GM06990 (cell line): ENCODE measurements at regions not wholly inside any gene's neighbourhood (a gene's known extent, or its start where the extent isn't known, plus 50 kb on each side); places are given as distances from the start of the nearest gene placed in this dataset.

Source experiments
- DNase-seq: peaks from one replicate; pipeline ENCODE4 v3.0.0-alpha.2; 2011; ENCODE audit not compliant: insufficient read length; ENCODE audit errors: extremely low read depth
- H3K27me3 ChIP-seq: replicated peaks from 2 replicates; pipeline ENCODE4 v1.6.0; 2011; ENCODE audit warnings: low read length; ENCODE audit not compliant: control insufficient read depth, insufficient read depth
- H3K36me3 ChIP-seq: 2 replicates; pipeline ENCODE4 v1.5.1; 2011; ENCODE audit warnings: low read length; ENCODE audit not compliant: control insufficient read depth, insufficient read depth
- H3K4me3 ChIP-seq: replicated peaks from 2 replicates; pipeline ENCODE4 v1.5.1; 2011; ENCODE audit warnings: low read depth, mild to moderate bottlenecking, control low read depth, low read length
- CTCF ChIP-seq: IDR thresholded peaks from 2 replicates; pipeline ENCODE4 v1.5.1; 2011; ENCODE audit warnings: low read length, control low read depth, mild to moderate bottlenecking, inconsistent platforms; ENCODE audit not compliant: insufficient read depth, poor library complexity, severe bottlenecking

DNA sequence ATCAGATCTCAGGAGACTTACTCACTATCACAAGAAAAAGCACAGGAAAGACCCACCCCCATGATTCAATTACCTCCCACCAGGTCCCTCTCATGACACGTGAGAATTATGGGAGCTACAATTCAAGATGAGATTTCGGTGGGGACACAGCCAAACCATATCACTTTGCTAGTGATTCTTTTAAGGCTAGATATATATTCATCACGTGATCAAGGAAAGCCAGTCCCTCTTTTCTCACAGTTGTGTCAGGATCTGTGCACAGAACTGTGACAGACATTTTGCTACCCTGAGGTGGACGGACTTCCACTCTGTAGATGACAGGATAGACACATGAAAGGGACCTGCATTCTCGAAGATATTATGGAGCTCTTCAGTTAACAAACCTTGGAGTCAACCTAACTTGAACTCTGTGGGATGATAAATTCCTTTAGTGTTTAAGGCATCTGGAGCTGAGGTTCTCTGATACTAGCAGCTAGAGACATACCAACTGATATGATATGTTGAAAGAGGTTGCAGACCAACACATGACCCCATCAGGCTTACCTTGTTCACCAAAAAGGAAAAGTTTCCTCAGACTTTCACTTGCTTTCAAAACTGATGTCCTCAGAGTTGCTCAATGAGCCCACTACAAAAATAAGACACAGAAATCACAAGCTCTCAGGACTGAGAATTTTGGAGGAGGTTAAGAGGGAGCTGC is 66.3 kb upstream of the SCG2 start:
- no peak overlapping the region for H3K4me3 ChIP-seq
- DNase-seq: no peak
- no peak for TF ChIP-seq CTCF
- no peaks in the 10 kb centered on the region for H3K27me3 ChIP-seq
- no peaks in the 10 kb centered on the region for H3K36me3 ChIP-seq

DNA sequence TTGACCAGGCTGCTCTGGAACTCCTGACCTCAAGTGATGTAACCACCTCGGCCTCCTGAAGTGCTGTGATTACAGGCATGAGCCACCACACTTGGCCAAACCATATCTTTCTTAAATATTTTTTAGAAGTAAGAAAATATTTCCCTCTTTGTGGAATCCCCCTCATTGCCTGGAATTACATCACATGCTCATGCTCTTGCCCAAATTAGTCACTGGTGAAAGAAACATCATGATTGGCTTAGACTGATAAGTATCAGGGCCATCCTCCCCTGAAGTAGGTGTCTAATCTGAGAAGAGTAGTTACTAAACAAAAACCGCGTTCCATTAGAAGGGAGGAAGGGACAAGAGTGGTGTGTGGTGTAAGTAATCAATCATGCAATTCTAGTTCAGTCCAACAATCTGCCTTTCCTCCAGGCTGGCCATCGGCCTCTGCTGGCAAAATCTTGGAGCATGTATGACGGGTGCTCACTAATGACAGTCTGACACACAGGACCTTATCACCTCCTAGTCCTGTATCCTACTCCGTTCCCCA is 52.3 kb upstream of the SCG2 start:
- TF ChIP-seq CTCF: no peak
- DNase-seq: no peak
- Histone ChIP-seq H3K36me3 (no peaks in the 10 kb centered on the region), H3K27me3 (no peaks in the 10 kb centered on the region), H3K4me3 (no peak overlapping the region)

- DNase-seq: no peak
- Histone ChIP-seq H3K27me3 (no peaks in the 10 kb centered on the region), H3K36me3 (no peaks in the 10 kb centered on the region), H3K4me3 (no peak overlapping the region)
- TF ChIP-seq CTCF: no peak
Observed at GRCh38 chr2:223652902-223653301, 50.7 kb upstream of the SCG2 start.

GRCh38 chr2:223652122-223652521 is 50.0 kb upstream of the SCG2 start:
- no peak for TF ChIP-seq CTCF
- Histone ChIP-seq H3K4me3 (no peak overlapping the region), H3K36me3 (no peaks in the 10 kb centered on the region), H3K27me3 (no peaks in the 10 kb centered on the region)
- no peak for DNase-seq
